ENCODE measurements at regions not wholly inside any gene's neighbourhood (a gene's known extent, or its start where the extent isn't known, plus 50 kb on each side); places are given as distances from the start of the nearest gene placed in this dataset.

- Histone ChIP-seq H3K9me3 (ENCODE audit: control insufficient read depth in 2 of 2, low read length in 2 of 2) (no peaks in the 10 kb centered on the region), H3K27me3 (ENCODE audit: control insufficient read depth, insufficient read depth, low read length) (no peaks in the 10 kb centered on the region), H3K4me3 (ENCODE audit: low read depth, low read length) (no peak overlapping the region), H3K4me1 (ENCODE audit: control insufficient read depth, insufficient read depth, low read length, poor library complexity, severe bottlenecking) (no peaks in the 10 kb centered on the region), H3K27ac (ENCODE audit: insufficient read depth, low read length, poor library complexity, severe bottlenecking) (no peak overlapping the region), H3K36me3 (ENCODE audit: control insufficient read depth, insufficient read depth, low read length) (no peaks in the 10 kb centered on the region)
- Mint-ChIP-seq H3K27me3 (peaks cover 4% of the 10 kb centered on the region), H3K4me3 (no peak overlapping the region), H3K4me1 (no peaks in the 10 kb centered on the region), H3K36me3 (no peaks in the 10 kb centered on the region), H3K9me3 (peaks cover 1 to 23% (median 7%) of the 10 kb centered on the region in 7 donors), H3K27ac (no peak overlapping the region)
- DNase-seq (no peak), ATAC-seq (ENCODE audit: low read depth in 2 of 2) (no peak)
Observed at GRCh38 chr1:86296305-86297205, 99.6 kb downstream of the ODF2L start.

GRCh38 chr1:86289746-86290145, 106.4 kb downstream of the ODF2L start:
- Histone ChIP-seq H3K36me3 (ENCODE audit: control insufficient read depth, insufficient read depth, low read length) (no peaks in the 10 kb centered on the region), H3K27me3 (ENCODE audit: control insufficient read depth, insufficient read depth, low read length) (no peaks in the 10 kb centered on the region), H3K27ac (ENCODE audit: insufficient read depth, low read length, poor library complexity, severe bottlenecking) (no peak overlapping the region), H3K4me1 (ENCODE audit: control insufficient read depth, insufficient read depth, low read length, poor library complexity, severe bottlenecking) (no peaks in the 10 kb centered on the region), H3K9me3 (ENCODE audit: control insufficient read depth in 2 of 2, low read length in 2 of 2) (peaks cover 0 to 2% of the 10 kb centered on the region in 2 experiments), H3K4me3 (ENCODE audit: low read depth, low read length) (no peak overlapping the region)
- H3K27ac Mint-ChIP-seq, result no peak overlapping the region
- ATAC-seq (ENCODE audit: low read depth in 2 of 2) (no peak), DNase-seq (no peak)
- H3K4me3 Mint-ChIP-seq, result no peak overlapping the region
- H3K36me3 Mint-ChIP-seq, result no peaks in the 10 kb centered on the region
- peaks cover 5% of the 10 kb centered on the region for H3K27me3 Mint-ChIP-seq
- H3K9me3 Mint-ChIP-seq, result peaks cover 0 to 5% (median 0%) of the 10 kb centered on the region in 7 donors
- H3K4me1 Mint-ChIP-seq, result no peaks in the 10 kb centered on the region

- Histone ChIP-seq H3K27me3 (ENCODE audit: control insufficient read depth, insufficient read depth, low read length) (no peaks in the 10 kb centered on the region), H3K27ac (ENCODE audit: insufficient read depth, low read length, poor library complexity, severe bottlenecking) (no peak overlapping the region), H3K36me3 (ENCODE audit: control insufficient read depth, insufficient read depth, low read length) (no peaks in the 10 kb centered on the region), H3K4me3 (ENCODE audit: low read depth, low read length) (no peak overlapping the region), H3K9me3 (ENCODE audit: control insufficient read depth in 2 of 2, low read length in 2 of 2) (peaks cover 0 to 2% of the 10 kb centered on the region in 2 experiments), H3K4me1 (ENCODE audit: control insufficient read depth, insufficient read depth, low read length, poor library complexity, severe bottlenecking) (no peaks in the 10 kb centered on the region)
- Mint-ChIP-seq H3K27ac (no peak overlapping the region), H3K27me3 (peaks cover 5% of the 10 kb centered on the region), H3K4me3 (no peak overlapping the region), H3K9me3 (peaks cover 0 to 5% (median 0%) of the 10 kb centered on the region in 7 donors), H3K36me3 (no peaks in the 10 kb centered on the region), H3K4me1 (no peaks in the 10 kb centered on the region)
- ATAC-seq (ENCODE audit: low read depth in 2 of 2) (no peak), DNase-seq (no peak)
Observed at GRCh38 chr1:86289161-86289560, 107.0 kb downstream of the ODF2L start.

- H3K27ac ChIP-seq (ENCODE audit: insufficient read depth, low read length, poor library complexity, severe bottlenecking), result no peak overlapping the region
- Mint-ChIP-seq H3K27me3 (peaks cover 5% of the 10 kb centered on the region), H3K4me1 (no peaks in the 10 kb centered on the region), H3K36me3 (no peaks in the 10 kb centered on the region), H3K27ac (no peak overlapping the region), H3K4me3 (no peak overlapping the region), H3K9me3 (peaks cover 0 to 5% (median 0%) of the 10 kb centered on the region in 7 donors)
- H3K4me1 ChIP-seq (ENCODE audit: control insufficient read depth, insufficient read depth, low read length, poor library complexity, severe bottlenecking), result no peaks in the 10 kb centered on the region
- no peaks in the 10 kb centered on the region for H3K36me3 ChIP-seq (ENCODE audit: control insufficient read depth, insufficient read depth, low read length)
- no peak overlapping the region for H3K4me3 ChIP-seq (ENCODE audit: low read depth, low read length)
- H3K9me3 ChIP-seq (ENCODE audit: control insufficient read depth in 2 of 2, low read length in 2 of 2), result peaks cover 0 to 2% of the 10 kb centered on the region in 2 experiments
- DNase-seq, result no peak
- no peaks in the 10 kb centered on the region for H3K27me3 ChIP-seq (ENCODE audit: control insufficient read depth, insufficient read depth, low read length)
- ATAC-seq (ENCODE audit: low read depth in 2 of 2), result no peak
Observed at GRCh38 chr1:86288586-86289147, 107.5 kb downstream of the ODF2L start.

- no peaks in the 10 kb centered on the region for H3K4me1 ChIP-seq (ENCODE audit: control insufficient read depth, insufficient read depth, low read length, poor library complexity, severe bottlenecking)
- ATAC-seq (ENCODE audit: low read depth in 2 of 2) (no peak), DNase-seq (no peak)
- Mint-ChIP-seq H3K27ac (no peak overlapping the region), H3K4me3 (no peak overlapping the region), H3K9me3 (no peaks in the 10 kb centered on the region), H3K27me3 (peaks cover 5% of the 10 kb centered on the region), H3K4me1 (no peaks in the 10 kb centered on the region), H3K36me3 (no peaks in the 10 kb centered on the region)
- H3K4me3 ChIP-seq (ENCODE audit: low read depth, low read length), result no peak overlapping the region
- no peaks in the 10 kb centered on the region for H3K36me3 ChIP-seq (ENCODE audit: control insufficient read depth, insufficient read depth, low read length)
- H3K27me3 ChIP-seq (ENCODE audit: control insufficient read depth, insufficient read depth, low read length), result no peaks in the 10 kb centered on the region
- H3K9me3 ChIP-seq (ENCODE audit: control insufficient read depth in 2 of 2, low read length in 2 of 2), result peaks cover 0 to 2% of the 10 kb centered on the region in 2 experiments
- no peak overlapping the region for H3K27ac ChIP-seq (ENCODE audit: insufficient read depth, low read length, poor library complexity, severe bottlenecking)
Observed at GRCh38 chr1:86285796-86286195, 110.3 kb downstream of the ODF2L start.

- Mint-ChIP-seq H3K27ac (no peak overlapping the region), H3K27me3 (peaks cover 5% of the 10 kb centered on the region), H3K4me3 (no peak overlapping the region), H3K9me3 (no peaks in the 10 kb centered on the region), H3K36me3 (no peaks in the 10 kb centered on the region), H3K4me1 (no peaks in the 10 kb centered on the region)
- Histone ChIP-seq H3K4me1 (ENCODE audit: control insufficient read depth, insufficient read depth, low read length, poor library complexity, severe bottlenecking) (no peaks in the 10 kb centered on the region), H3K36me3 (ENCODE audit: control insufficient read depth, insufficient read depth, low read length) (no peaks in the 10 kb centered on the region), H3K27ac (ENCODE audit: insufficient read depth, low read length, poor library complexity, severe bottlenecking) (no peak overlapping the region), H3K4me3 (ENCODE audit: low read depth, low read length) (no peak overlapping the region), H3K9me3 (ENCODE audit: control insufficient read depth in 2 of 2, low read length in 2 of 2) (peaks cover 0 to 2% of the 10 kb centered on the region in 2 experiments), H3K27me3 (ENCODE audit: control insufficient read depth, insufficient read depth, low read length) (no peaks in the 10 kb centered on the region)
- DNase-seq (no peak), ATAC-seq (ENCODE audit: low read depth in 2 of 2) (no peak)
Observed at GRCh38 chr1:86282611-86283010, 113.5 kb downstream of the ODF2L start.

GRCh38 chr1:86277936-86278335, 118.2 kb downstream of the ODF2L start:
- Mint-ChIP-seq H3K27me3 (no peaks in the 10 kb centered on the region), H3K9me3 (no peaks in the 10 kb centered on the region), H3K36me3 (no peaks in the 10 kb centered on the region), H3K4me1 (no peaks in the 10 kb centered on the region), H3K4me3 (no peak overlapping the region), H3K27ac (no peak overlapping the region)
- Histone ChIP-seq H3K27me3 (ENCODE audit: control insufficient read depth, insufficient read depth, low read length) (no peaks in the 10 kb centered on the region), H3K4me3 (ENCODE audit: low read depth, low read length) (no peak overlapping the region), H3K4me1 (ENCODE audit: control insufficient read depth, insufficient read depth, low read length, poor library complexity, severe bottlenecking) (no peaks in the 10 kb centered on the region), H3K27ac (ENCODE audit: insufficient read depth, low read length, poor library complexity, severe bottlenecking) (no peak overlapping the region), H3K9me3 (ENCODE audit: control insufficient read depth in 2 of 2, low read length in 2 of 2) (no peaks in the 10 kb centered on the region), H3K36me3 (ENCODE audit: control insufficient read depth, insufficient read depth, low read length) (no peaks in the 10 kb centered on the region)
- DNase-seq, result no peak
- ATAC-seq (ENCODE audit: low read depth in 2 of 2), result no peak

GRCh38 chr1:86273066-86273465, 116.5 kb upstream of the COL24A1 start:
- DNase-seq, result no peak
- no peaks in the 10 kb centered on the region for H3K36me3 Mint-ChIP-seq
- no peak overlapping the region for H3K4me3 Mint-ChIP-seq
- Histone ChIP-seq H3K27ac (ENCODE audit: insufficient read depth, low read length, poor library complexity, severe bottlenecking) (no peak overlapping the region), H3K9me3 (ENCODE audit: control insufficient read depth in 2 of 2, low read length in 2 of 2) (no peaks in the 10 kb centered on the region), H3K27me3 (ENCODE audit: control insufficient read depth, insufficient read depth, low read length) (no peaks in the 10 kb centered on the region), H3K4me1 (ENCODE audit: control insufficient read depth, insufficient read depth, low read length, poor library complexity, severe bottlenecking) (no peaks in the 10 kb centered on the region), H3K4me3 (ENCODE audit: low read depth, low read length) (no peak overlapping the region), H3K36me3 (ENCODE audit: control insufficient read depth, insufficient read depth, low read length) (no peaks in the 10 kb centered on the region)
- H3K4me1 Mint-ChIP-seq, result no peaks in the 10 kb centered on the region
- no peak for ATAC-seq (ENCODE audit: low read depth in 2 of 2)
- no peaks in the 10 kb centered on the region for H3K9me3 Mint-ChIP-seq
- peaks cover 4% of the 10 kb centered on the region for H3K27me3 Mint-ChIP-seq
- no peak overlapping the region for H3K27ac Mint-ChIP-seq

All from CD4-positive, CD25-positive, alpha-beta regulatory T cell (primary cell).